PC-3 (cell line): ENCODE measurements at regions not wholly inside any gene's neighbourhood (a gene's known extent, or its start where the extent isn't known, plus 50 kb on each side); places are given as distances from the start of the nearest gene placed in this dataset.
"Not testable (repeated sequence)": the region's sequence is repeated elsewhere in the genome, so short reads cannot be mapped to it uniquely, and the experiment has no call there.

Source experiments
- CTCF ChIP-seq: fragments of 300-600 bp; sonication (generic); conservative IDR thresholded peaks from 2 replicates; pipeline ENCODE4 v1.5.1; 2017; ENCODE audit warnings: antibody characterized with exemption, low read depth, mild to moderate bottlenecking, low read length
- EZH2 ChIP-seq: fragments of 300-600 bp; sonication (generic); IDR thresholded peaks from one replicate; pipeline ENCODE4 v1.6.1; 2017; ENCODE audit warnings: antibody characterized with exemption, mild to moderate bottlenecking, low read length; ENCODE audit not compliant: unreplicated experiment

GRCh38 chr17:33882677-33883076 lies 372.4 kb upstream of the CCL2 start:
- TF ChIP-seq EZH2, CTCF: not testable (repeated sequence)
